Panc1 (cell line): ENCODE measurements at regions not wholly inside any gene's neighbourhood (a gene's known extent, or its start where the extent isn't known, plus 50 kb on each side); places are given as distances from the start of the nearest gene placed in this dataset.
"Not testable (repeated sequence)": the region's sequence is repeated elsewhere in the genome, so short reads cannot be mapped to it uniquely, and the experiment has no call there.

ENCODE experiments used
- ATAC-seq: fragments of 200-7000 bp; cut with Tn5 transposase; 2 replicates; pipeline ENCODE4 v1.9.1; 2020; ENCODE audit warnings: mild to moderate bottlenecking, moderate library complexity
- BruUV-seq: library from RNA; stranded (reverse); fragments of 400-500 nt; replicated peaks from 2 replicates; lab custom pipeline; 2021; lab: Mats Ljungman, UMichigan
- CTCF ChIA-PET: fragments of 300-600 bp; sonication (Branson Sonifier 250); formaldehyde crosslinking; loops from one replicate; lab custom pipeline; 2022; ENCODE audit warnings: antibody characterized with exemption; lab: Charles Lee
- POLR2A ChIA-PET: fragments of 300-600 bp; sonication (Branson Sonifier 250); formaldehyde crosslinking; loops from one replicate; lab custom pipeline; 2022; ENCODE audit warnings: antibody characterized with exemption; lab: Charles Lee
- DNase-seq: peaks from one replicate; pipeline ENCODE4 v3.0.0-alpha.2; 2010; ENCODE audit warnings: low read depth, low spot score
- H3K27ac ChIP-seq: 2 replicates; pipeline ENCODE4 v1.5.1; 2011; ENCODE audit warnings: mild to moderate bottlenecking, low read length, inconsistent platforms
- H3K27me3 ChIP-seq: fragments of 200-500 bp; sonication (Bioruptor generic); 2 replicates; pipeline ENCODE4 v1.6.0; 2014; ENCODE audit warnings: low read length, inconsistent platforms; ENCODE audit not compliant: control insufficient read depth, insufficient read depth
- H3K36me3 ChIP-seq: fragments of 200-500 bp; sonication (Bioruptor generic); 2 replicates; pipeline ENCODE4 v1.5.1; 2014; ENCODE audit warnings: inconsistent platforms, mild to moderate bottlenecking, low read length, moderate library complexity; ENCODE audit not compliant: control insufficient read depth, insufficient read depth
- H3K4me1 ChIP-seq: 2 replicates; pipeline ENCODE4 v1.5.1; 2011; ENCODE audit warnings: inconsistent platforms, mild to moderate bottlenecking, low read length, moderate library complexity; ENCODE audit not compliant: control insufficient read depth, insufficient read depth
- H3K4me3 ChIP-seq, 2 experiments: 2 replicates each; pipeline ENCODE4 v1.5.1; 2011 to 2012; ENCODE audit warnings: low read depth in 2 of 2, low read length in 2 of 2, mild to moderate bottlenecking in 2 of 2, inconsistent platforms in 1 of 2, moderate library complexity in 1 of 2
- H3K9me3 ChIP-seq: fragments of 200-500 bp; sonication (Bioruptor generic); 2 replicates; pipeline ENCODE4 v1.5.1; 2014; ENCODE audit warnings: low read depth, mild to moderate bottlenecking, inconsistent platforms, low read length, moderate library complexity; ENCODE audit not compliant: control insufficient read depth, insufficient read depth
- SIN3A ChIP-seq: IDR thresholded peaks from 2 replicates; pipeline ENCODE4 v1.6.1; 2012; ENCODE audit warnings: low read depth, mild to moderate bottlenecking, low read length, moderate library complexity, borderline replicate concordance; ENCODE audit not compliant: insufficient read depth
- in situ Hi-C: cut with HindIII; loops from 2 replicates; pipeline ENCODE4 v1.10.0; 2016; ENCODE audit warnings: low sequenced_read_pairs, low pct_unique_long_range_greater_than_20kb
- intact Hi-C: fragments of 100-400 bp; cut with micrococcal nuclease; formaldehyde crosslinking; loops from one replicate; pipeline ENCODE4 v1.10.0; 2022; ENCODE audit not compliant: unreplicated experiment

DNA sequence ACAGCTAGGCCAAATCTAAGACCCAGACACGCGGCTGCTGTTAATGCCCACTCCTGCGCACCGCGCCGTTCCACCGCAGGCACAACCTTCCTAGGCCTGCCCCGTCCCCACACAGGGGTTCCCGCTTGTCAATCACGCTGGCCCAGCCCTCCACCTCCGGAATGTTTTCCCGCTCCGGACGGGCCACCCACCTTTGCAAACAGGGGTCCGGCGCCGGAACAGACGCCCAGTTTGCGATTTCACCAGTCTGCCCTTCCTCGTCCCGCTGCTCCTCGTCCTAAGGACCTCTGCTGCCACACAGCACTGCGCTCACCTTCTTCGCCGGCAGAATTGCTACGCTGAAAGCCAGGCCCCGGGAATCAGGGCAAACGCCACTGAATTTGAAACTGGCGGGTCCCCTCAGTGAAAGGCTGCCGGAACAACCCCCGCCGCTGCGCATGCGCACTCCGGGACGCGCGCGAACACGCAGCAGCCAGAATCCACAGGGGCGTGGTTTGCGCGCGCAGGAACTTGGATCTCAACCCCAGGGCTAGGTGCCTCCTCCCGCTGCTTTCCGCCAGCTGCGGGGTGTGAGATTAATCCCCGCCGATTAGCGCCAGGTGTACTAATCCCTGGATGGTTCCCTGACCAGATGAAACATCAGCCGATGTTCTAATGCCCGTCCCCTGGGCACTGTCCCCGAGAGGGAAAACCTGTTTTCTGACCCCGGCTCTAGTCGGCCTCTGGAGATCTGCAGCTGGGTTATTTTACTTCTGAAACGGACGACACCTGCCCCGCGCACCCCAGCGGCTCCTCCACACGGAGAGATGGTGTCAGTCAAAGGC is 159.7 kb downstream of the KLRB1 start:
- TSS peak; percentile 87 for BruUV-seq
- peak overlapping the region; percentile 44; the same call in 1 of the 2 replicates for H3K27ac ChIP-seq
- POLR2A ChIA-PET, intact Hi-C loops, H3K4me1 ChIP-seq, DNase-seq, in situ Hi-C loops, H3K9me3 ChIP-seq, H3K27me3 ChIP-seq, H3K36me3 ChIP-seq, CTCF ChIA-PET: not testable (repeated sequence)
- peak; percentile 95 for ATAC-seq
- H3K4me3 ChIP-seq: peak overlapping the region; percentile 54 to 75
- TF ChIP-seq SIN3A: 0 out of 2 replicates have a peak, but pooled peaks have one; percentile 32

DNA sequence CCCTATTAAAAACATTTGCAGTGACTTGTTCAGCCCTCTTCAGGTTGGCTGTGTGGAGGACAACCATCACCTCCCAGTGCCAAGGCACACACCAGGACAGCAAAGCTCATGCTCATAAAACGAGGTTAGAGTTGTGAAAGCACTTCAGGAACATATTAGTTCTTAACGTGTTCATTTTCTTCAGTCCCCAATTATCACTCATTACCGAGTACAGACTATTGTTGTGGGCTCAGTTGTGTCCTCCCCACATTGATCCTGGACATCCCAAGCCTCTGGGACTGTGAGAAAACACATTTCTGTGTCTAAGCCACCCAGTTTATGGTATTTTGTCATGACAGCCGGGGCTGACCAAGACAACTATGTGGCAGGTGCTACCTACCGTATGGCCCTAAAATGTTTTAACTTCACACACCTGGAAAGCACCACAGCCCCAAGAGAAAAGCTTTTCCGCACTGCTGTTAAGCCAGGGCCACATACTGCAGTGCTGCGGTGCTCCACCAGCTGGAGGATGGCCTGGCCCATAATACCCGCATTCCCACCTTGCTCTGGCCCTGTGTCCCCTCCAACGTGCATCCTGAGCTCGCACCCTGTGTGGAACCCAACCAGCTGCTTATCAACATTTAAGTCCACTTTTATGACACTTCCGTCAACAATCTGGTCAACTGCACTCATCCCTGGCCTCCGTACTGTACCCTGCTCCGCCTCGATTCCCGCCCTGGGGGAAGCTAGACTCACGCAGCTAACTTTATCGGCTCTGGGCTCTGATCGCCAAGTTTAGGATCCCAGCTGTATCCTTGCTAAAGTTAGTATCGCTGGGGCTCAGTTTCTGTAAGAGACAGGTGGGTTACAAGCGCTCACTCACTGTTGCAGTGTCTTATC is 160.6 kb downstream of the KLRB1 start:
- POLR2A ChIA-PET, H3K27me3 ChIP-seq, BruUV-seq, in situ Hi-C loops, intact Hi-C loops, H3K36me3 ChIP-seq, H3K4me1 ChIP-seq, H3K9me3 ChIP-seq, DNase-seq, CTCF ChIA-PET, H3K27ac ChIP-seq: not testable (repeated sequence)
- peak overlapping the region; percentile 54 to 75 for H3K4me3 ChIP-seq
- ATAC-seq: peak; percentile 28

DNA sequence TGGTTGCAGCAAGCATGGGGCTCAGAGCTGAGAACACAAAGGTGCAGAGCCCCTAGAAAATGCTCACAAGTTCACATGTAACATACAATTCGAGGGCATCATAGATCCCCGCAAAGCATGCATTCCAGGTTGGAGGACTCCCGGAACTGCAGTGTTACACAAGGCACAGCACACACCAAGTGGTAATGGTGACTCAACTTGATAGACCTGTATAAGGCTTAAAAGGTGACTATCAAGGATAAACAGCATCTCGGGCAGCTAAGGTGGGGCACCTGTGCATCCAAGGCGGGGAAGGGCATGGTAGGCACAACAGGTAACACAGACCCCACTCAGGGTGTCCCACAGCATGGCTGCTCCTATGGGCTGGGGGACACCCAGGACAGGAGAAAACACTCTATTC is 167.3 kb downstream of the KLRB1 start:
- H3K27ac ChIP-seq, CTCF ChIA-PET, intact Hi-C loops, DNase-seq, in situ Hi-C loops, ATAC-seq, H3K36me3 ChIP-seq, H3K4me3 ChIP-seq, POLR2A ChIA-PET, H3K9me3 ChIP-seq, H3K4me1 ChIP-seq, BruUV-seq, H3K27me3 ChIP-seq: not testable (repeated sequence)

DNA sequence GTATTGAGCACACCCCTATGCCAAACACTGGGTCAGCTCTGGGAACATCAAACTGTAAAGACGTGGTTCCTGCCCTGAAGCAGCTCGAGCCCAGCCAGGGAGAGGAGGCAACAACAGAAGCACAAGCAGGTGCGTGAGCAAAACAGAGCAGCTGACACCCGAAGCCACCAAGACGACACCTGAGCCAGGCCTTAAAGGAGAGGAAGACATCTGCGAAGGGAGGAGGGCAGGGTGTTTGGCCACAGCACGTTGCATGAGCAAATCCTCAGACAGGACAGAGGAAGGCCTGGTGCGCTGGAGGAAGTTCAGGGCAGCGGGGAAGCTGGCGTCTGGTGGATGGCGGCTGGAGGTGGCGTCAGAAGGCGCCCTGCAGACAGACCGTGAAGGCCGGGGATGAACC is 172.0 kb downstream of the KLRB1 start:
- BruUV-seq, H3K4me3 ChIP-seq, in situ Hi-C loops, DNase-seq, H3K9me3 ChIP-seq, ATAC-seq, H3K4me1 ChIP-seq, POLR2A ChIA-PET, H3K36me3 ChIP-seq, H3K27ac ChIP-seq, H3K27me3 ChIP-seq, CTCF ChIA-PET, intact Hi-C loops: not testable (repeated sequence)

DNA sequence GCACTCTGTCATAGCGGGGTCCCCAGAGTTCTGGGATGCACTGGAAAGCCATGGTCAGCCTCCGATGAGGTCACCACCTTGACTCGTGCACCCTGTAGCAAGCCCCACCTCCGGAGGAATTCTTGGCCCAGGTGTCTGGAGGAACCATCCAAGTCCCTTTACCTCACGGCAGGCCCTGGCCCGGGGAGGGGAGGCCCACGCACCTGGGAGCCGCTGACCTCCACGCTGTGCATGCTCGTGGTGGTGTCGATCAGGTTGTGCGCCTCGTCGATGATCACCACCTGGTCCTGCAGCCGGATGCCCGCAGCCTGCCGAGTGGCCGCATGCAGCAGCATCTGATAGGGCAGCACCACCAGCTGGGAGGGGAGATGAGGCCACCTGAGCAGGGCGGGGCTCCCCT is 177.3 kb downstream of the KLRB1 start:
- H3K36me3 ChIP-seq, in situ Hi-C loops, H3K4me1 ChIP-seq, H3K9me3 ChIP-seq, H3K27me3 ChIP-seq, H3K27ac ChIP-seq, DNase-seq, POLR2A ChIA-PET, intact Hi-C loops, ATAC-seq, H3K4me3 ChIP-seq, BruUV-seq, CTCF ChIA-PET: not testable (repeated sequence)

DNA sequence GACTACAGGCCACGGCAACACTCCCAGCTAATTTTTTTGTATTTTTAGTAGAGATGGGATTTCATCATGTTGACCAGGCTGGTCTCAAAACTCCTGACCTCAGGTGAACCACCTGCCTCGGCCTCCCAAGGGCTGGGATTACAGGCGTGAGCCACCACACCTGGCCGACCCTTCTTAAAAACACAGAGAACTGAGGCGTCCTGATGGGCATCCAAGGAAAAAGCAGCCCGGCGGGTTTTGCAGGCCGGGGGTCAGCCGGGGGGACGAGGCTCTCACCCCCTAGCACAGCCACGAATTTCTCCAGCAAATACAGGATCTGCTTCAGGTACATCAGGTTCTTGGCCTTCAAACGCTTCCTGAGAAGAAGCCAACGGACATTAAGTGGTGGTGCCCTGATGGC is 178.9 kb downstream of the KLRB1 start:
- H3K27ac ChIP-seq, DNase-seq, H3K4me3 ChIP-seq, BruUV-seq, CTCF ChIA-PET, ATAC-seq, H3K4me1 ChIP-seq, H3K36me3 ChIP-seq, H3K27me3 ChIP-seq, POLR2A ChIA-PET, H3K9me3 ChIP-seq, in situ Hi-C loops, intact Hi-C loops: not testable (repeated sequence)

DNA sequence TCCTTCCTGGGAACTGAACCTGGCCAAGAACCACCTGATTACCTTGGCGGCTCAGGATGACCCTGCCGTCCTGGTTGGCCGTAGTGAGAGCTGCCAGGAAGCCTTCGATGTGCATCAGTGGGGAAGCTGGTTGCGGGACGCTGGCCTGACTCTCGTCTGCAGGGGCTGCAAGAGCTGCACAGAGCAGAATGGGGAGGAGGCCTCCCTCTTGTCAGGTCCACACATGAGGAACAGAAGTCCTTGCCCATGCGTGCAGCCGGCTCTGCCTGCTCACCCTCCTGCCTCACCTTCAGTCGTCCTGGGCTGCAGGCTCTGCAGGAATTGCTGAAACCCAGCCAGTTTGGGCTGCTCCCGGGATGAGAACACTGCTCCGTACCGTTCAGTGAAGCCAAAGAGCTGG is 182.3 kb downstream of the KLRB1 start:
- DNase-seq, POLR2A ChIA-PET, H3K4me1 ChIP-seq, H3K36me3 ChIP-seq, H3K9me3 ChIP-seq, CTCF ChIA-PET, BruUV-seq, H3K27ac ChIP-seq, in situ Hi-C loops, H3K4me3 ChIP-seq, H3K27me3 ChIP-seq, intact Hi-C loops, ATAC-seq: not testable (repeated sequence)
